Testis (tissue), 2 donors: ENCODE measurements at regions not wholly inside any gene's neighbourhood (a gene's known extent, or its start where the extent isn't known, plus 50 kb on each side); places are given as distances from the start of the nearest gene placed in this dataset.

Experiments used
- POLR2A ChIP-seq: fragments of 450-650 bp; IDR thresholded peaks from one replicate; pipeline ENCODE4 v1.6.1; 2017; ENCODE audit warnings: antibody characterized with exemption, mild to moderate bottlenecking, moderate library complexity
- TF ChIP-seq, protein P1 (sequence below), 3 experiments: fragments of 450-650 bp in 2 of 3; fragments of 200-600 bp in 1 of 3; sonication (generic) in 1 of 3; IDR thresholded peaks; one replicate each; pipeline ENCODE4 v1.5.1; 2016 to 2019; ENCODE audit warnings: antibody characterized with exemption in 3 of 3, mild to moderate bottlenecking in 2 of 3, moderate library complexity in 1 of 3

DNA sequence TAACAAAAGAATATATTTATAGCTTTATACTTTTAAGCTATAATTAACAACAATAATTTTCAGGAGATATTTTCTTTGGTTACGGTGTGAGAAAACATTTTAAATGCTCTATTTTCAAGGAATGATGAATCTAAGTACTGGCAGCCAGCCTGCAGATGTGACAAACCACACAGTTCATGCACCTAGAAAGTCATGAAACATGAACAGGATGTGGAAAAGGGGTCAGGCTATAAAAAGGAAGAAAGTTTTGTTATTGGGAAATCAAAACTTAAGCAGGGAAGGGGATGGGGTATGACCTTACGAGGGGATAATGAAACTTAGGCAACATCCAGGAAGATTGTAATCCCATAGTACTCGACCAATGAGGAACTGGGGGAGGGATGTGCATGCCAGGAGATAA lies 508.7 kb upstream of the GRAMD2B start:
- TF ChIP-seq, protein P1, sequence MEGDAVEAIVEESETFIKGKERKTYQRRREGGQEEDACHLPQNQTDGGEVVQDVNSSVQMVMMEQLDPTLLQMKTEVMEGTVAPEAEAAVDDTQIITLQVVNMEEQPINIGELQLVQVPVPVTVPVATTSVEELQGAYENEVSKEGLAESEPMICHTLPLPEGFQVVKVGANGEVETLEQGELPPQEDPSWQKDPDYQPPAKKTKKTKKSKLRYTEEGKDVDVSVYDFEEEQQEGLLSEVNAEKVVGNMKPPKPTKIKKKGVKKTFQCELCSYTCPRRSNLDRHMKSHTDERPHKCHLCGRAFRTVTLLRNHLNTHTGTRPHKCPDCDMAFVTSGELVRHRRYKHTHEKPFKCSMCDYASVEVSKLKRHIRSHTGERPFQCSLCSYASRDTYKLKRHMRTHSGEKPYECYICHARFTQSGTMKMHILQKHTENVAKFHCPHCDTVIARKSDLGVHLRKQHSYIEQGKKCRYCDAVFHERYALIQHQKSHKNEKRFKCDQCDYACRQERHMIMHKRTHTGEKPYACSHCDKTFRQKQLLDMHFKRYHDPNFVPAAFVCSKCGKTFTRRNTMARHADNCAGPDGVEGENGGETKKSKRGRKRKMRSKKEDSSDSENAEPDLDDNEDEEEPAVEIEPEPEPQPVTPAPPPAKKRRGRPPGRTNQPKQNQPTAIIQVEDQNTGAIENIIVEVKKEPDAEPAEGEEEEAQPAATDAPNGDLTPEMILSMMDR (IDR thresholded peaks at IDR 0.05), result no peak
- no peak for TF ChIP-seq POLR2A
